ENCODE measurements at regions not wholly inside any gene's neighbourhood (a gene's known extent, or its start where the extent isn't known, plus 50 kb on each side); places are given as distances from the start of the nearest gene placed in this dataset.

DNA sequence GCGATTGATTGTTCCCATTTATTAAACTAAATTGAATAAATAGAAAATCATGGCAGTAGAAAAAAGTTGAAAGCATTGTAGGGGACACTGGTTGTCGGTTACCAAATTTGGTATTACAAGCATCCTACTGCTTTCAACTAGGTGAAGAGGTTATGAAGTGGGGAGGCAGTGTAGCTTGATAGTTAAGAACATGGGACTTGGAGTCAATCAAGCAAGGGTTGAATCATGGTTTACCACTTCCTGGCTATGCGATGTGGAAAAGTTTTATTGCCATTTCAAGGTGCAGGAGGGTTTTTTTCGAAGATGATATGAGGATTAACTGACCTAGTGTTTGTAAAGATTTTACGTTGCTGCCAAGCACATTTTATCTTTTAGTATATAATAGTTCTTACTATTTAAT lies 318.2 kb upstream of the KCNH8 start:
- DNase-seq (ENCODE audit: low read depth), result no peak

DNA sequence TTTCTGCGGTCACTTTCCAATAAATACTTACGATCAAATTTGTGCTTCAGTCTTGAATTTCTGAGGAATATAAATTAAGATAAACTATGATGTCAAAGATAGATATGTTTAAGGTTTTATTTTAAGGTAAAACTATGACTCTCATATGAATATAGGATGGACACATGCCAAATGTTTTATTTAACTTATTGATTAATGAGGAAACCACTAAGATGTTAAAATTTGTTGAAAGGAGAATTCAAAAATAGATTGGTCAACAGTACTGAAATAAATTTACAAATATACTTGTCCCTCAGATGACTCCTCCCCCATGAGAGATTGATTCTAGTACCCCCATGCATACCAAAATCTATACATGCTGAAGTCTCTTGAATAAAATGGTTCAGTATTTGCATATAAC lies 319.7 kb upstream of the KCNH8 start:
- no peak for DNase-seq (ENCODE audit: low read depth)

- DNase-seq (ENCODE audit: low read depth), result no peak
Observed at GRCh38 chr3:18827664-18828063, 320.6 kb upstream of the KCNH8 start.

- no peak for DNase-seq (ENCODE audit: low read depth)
Observed at GRCh38 chr3:18825665-18826064, 322.6 kb upstream of the KCNH8 start.

DNA sequence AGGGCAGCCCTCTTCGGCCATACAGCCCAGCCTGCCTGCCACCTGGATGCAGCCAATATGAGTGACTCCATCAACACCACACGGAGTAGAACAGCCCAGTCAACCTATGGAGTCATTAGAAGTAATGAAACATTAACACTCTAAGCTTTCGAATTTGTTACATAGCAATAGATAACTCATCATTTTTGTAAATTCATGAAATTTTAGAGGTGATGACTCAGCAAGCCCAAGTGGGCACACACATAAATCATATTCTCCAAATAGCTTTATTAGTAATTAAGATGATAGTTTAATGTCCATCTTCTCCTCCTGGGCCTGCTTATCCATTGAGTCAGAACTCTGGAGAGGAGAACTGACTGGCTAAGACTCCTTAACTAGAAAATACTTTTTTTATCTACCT lies 335.0 kb upstream of the KCNH8 start:
- no peak for DNase-seq (ENCODE audit: low read depth)

- peak; percentile 0 for DNase-seq (ENCODE audit: low read depth)
Observed at GRCh38 chr3:18812316-18812715, 336.0 kb upstream of the KCNH8 start.

DNA sequence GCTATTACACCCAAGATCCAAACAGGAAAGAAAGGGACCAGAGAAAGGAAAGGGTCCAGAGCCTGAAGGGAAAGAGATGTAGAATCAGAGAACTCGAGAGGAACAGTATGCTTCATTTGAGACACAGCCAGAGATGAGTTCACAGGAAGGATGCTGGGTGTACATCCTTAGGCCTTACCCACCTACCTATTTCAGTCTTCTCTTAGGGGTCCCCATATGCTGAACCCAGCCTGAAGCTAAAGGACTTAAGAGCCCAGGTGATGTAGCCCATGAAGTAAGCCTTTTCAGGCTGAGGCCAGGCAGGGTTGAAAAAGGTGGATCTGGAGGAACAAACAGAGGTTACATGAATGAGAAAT lies 338.0 kb upstream of the KCNH8 start:
- no peak for DNase-seq (ENCODE audit: low read depth)

- DNase-seq (ENCODE audit: low read depth), result no peak
Observed at GRCh38 chr3:18809640-18810305, 338.5 kb upstream of the KCNH8 start.

GRCh38 chr3:18808429-18808828 lies 339.9 kb upstream of the KCNH8 start:
- no peak for DNase-seq (ENCODE audit: low read depth)

DNA sequence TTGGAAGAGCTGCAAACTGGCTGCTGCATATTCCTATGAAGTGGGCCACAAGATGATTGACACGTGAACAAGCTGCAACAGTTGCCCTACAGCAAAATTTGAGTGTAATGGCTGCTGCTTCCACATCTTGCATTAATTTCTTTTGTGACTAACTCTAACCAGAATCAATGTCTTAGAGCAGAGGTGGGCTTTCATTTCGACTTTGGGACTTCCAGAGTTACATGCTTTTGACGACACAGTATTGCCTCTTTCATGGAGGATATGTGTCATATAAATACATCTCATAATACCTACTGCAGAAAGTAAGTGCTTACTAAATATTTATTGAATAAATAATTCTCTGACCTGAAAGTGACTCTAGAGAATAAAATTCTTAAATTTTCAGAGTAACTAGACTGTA lies 340.7 kb upstream of the KCNH8 start:
- DNase-seq (ENCODE audit: low read depth), result no peak

GRCh38 chr3:18806633-18807032 lies 341.7 kb upstream of the KCNH8 start:
- no peak for DNase-seq (ENCODE audit: low read depth)

DNA sequence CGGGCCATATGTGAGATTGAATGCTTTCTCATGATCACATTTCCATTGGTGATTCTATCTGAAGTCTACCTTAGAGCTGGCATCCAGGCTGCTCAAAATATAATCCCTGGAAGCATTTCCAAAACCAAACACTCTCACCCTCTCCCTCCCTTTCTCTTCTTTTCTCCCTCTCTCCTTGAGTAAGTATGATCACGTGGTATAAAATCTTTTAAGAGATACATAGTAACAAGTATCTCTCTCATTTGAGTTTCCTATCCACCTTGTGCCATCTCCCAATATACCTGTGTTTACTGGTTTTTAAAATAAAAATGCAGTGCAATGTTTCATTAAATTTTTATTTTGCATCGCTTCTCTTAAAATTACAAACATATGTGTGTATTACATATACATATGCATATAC lies 350.9 kb upstream of the KCNH8 start:
- no peak for DNase-seq (ENCODE audit: low read depth)

- no peak for DNase-seq (ENCODE audit: low read depth)
Observed at GRCh38 chr3:18795078-18795477, 353.2 kb upstream of the KCNH8 start.

- DNase-seq (ENCODE audit: low read depth), result no peak
Observed at GRCh38 chr3:18791752-18792151, 356.6 kb upstream of the KCNH8 start.

GRCh38 chr3:18791182-18791581 lies 357.1 kb upstream of the KCNH8 start:
- DNase-seq (ENCODE audit: low read depth), result no peak

DNA sequence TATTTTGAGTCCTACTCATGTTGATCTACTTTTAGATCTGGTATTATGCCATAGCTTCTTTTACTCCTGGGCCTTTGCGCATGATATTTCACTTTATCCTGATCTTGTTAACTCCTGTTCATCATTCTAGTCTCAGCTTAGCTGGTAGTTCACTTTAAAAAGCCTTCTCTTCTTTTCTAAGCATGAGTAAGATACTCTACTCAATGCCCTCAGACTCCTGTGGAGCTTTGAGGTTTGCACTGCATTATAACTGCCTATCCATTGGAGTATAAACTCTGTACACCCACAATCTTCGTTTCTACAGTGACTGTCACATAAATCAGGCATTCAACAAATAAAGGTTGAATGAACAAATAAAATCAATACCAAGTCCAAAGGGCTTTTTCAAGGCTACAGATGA lies 357.9 kb upstream of the KCNH8 start:
- no peak for DNase-seq (ENCODE audit: low read depth)

DNA sequence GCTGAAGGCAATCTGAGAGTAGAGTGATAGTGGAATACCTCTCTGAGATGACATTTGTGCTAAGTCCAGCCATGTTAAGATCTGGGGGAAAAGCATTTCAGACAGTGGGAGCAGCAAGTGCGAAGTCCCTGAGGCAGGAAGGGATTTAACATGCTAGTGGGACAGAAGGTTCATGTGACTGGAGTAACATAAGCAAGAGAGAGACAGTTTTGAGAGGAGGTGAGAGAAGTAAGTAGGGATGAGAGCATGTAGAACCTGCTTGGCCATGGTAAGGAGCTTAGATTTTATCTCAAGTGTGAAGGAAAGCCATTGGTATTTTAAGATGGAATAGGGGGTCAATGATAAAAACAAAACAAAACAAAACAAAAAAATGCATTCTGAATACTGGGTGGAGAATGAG lies 358.6 kb upstream of the KCNH8 start:
- no peak for DNase-seq (ENCODE audit: low read depth)

DNA sequence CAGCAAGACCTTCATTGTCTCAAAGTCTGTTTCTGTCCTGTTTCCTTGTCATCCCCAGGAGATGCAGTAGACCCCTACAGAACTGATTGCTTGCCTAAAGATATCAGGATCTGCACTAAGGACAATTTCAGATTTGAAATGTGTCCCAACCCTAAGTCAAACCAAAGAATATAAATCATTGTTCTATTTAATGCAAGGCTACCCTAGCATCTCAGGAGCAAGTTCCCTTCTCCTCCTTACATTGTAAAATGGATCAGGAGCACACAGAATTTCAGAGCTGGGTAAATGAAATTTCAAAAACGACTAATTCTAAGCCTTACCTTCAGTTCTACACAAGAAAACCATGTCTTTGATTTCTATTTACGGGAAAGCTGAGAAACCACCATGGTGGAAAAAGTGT lies 360.9 kb upstream of the KCNH8 start:
- DNase-seq (ENCODE audit: low read depth), result no peak

- no peak for DNase-seq (ENCODE audit: low read depth)
Observed at GRCh38 chr3:18786650-18787323, 361.5 kb upstream of the KCNH8 start.

DNA sequence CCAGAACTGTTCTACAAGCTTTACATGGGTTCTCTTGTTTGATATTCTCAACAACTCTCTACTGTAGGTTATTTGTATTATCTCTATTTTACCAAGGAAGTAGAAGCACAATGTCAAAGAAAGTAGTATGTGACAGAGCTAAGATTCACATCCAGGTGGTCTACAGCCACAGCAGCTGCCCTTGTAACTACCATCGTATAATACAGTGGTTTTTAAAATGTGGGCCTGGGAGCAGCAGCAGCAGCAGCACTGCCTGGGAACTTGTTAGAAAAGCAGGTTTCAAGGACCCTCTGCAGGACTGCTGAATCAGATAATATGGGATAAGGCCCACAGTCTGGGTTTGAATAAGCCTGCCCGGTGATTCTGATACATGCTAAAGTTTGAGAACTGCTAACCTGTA lies 357.1 kb upstream of the SATB1 start:
- no peak for DNase-seq (ENCODE audit: low read depth)

DNA sequence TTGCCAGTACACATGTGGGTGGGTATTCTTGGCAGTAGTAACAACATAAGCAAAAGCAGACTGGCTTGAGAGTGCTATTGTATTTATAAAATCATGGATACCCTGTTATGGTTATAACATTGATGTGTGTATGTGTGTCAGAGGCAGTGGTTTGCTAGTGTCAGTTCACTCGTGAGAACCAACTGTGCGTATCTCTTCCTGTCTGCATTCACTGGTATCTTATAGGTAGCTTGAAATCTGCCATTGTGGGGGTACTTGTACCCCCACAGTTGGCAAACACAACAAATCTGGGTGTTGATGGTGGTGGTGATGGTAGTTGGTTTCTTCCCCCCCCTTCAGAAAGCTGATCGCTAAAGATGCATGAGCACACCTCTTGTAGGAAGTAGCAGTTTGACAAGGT lies 355.8 kb upstream of the SATB1 start:
- DNase-seq (ENCODE audit: low read depth), result no peak

- DNase-seq (ENCODE audit: low read depth), result no peak
Observed at GRCh38 chr3:18779704-18780103, 354.6 kb upstream of the SATB1 start.

DNA sequence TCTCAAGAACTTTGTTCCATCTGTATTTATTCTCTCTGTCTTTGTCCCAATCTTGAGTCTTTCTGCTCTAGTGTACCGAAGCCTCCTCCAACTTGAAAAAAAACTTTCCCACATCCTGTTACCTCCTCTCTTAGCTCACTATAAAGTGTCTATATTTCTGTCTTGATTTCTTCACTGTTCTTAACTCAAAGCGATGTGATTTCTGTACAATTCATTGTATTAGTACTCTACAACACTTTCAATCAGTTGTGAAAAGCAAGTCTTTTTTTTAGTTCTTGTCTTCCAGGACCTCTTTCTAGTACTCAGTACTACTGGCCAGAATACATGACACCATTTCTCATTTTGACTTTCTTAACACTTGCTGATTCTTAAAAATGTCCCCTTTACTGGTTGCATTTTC lies 353.5 kb upstream of the SATB1 start:
- DNase-seq (ENCODE audit: low read depth), result no peak

DNA sequence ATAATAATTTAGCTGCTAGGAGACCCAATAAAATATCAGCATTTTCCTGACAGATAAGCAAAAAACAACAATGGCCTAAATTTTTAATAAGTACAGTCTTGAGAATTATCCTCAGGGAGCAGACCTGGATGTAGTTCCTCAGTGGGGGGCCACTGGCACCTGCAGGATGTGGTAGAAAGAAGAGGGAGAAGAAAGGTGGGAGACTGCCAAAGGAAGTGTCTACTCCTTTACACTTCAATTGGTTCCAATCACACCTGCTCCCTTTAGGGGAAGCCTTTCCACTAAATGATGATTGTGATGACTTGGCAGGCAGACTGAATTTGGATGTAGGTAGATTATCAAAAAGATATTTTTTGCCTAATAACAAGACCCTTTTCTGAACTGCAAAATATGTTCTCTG lies 353.0 kb upstream of the SATB1 start:
- no peak for DNase-seq (ENCODE audit: low read depth)

Data from Daoy (cell line).